ENCODE measurements at regions not wholly inside any gene's neighbourhood (a gene's known extent, or its start where the extent isn't known, plus 50 kb on each side); places are given as distances from the start of the nearest gene placed in this dataset.

DNA sequence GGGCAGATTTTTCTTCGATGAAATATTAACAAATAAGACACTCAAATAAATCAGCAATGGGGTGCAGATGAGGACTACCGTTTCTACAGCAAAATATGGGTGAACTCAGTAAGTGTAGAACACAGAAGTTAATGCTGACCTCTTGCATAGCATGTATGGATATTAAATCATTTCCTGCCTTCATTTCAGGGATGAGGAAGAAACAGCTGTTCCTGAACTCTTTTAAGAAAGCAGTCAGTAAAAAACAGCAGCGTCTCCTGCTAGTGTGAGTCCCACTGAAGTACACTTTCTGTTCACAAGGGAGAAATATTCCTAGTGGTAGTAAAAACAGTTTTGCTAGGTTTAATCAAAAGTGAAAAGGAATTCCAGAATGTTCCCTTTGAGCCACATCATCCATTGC, 379.0 kb downstream of the ZEB2 start:
- TF ChIP-seq, protein P1, sequence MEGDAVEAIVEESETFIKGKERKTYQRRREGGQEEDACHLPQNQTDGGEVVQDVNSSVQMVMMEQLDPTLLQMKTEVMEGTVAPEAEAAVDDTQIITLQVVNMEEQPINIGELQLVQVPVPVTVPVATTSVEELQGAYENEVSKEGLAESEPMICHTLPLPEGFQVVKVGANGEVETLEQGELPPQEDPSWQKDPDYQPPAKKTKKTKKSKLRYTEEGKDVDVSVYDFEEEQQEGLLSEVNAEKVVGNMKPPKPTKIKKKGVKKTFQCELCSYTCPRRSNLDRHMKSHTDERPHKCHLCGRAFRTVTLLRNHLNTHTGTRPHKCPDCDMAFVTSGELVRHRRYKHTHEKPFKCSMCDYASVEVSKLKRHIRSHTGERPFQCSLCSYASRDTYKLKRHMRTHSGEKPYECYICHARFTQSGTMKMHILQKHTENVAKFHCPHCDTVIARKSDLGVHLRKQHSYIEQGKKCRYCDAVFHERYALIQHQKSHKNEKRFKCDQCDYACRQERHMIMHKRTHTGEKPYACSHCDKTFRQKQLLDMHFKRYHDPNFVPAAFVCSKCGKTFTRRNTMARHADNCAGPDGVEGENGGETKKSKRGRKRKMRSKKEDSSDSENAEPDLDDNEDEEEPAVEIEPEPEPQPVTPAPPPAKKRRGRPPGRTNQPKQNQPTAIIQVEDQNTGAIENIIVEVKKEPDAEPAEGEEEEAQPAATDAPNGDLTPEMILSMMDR (IDR thresholded peaks at IDR 0.05 in 8 of 11, conservative IDR thresholded peaks at IDR 0.05 in 3 of 11), result no peak
- no peak for TF ChIP-seq POLR2A (IDR thresholded peaks at IDR 0.05)

Measured in spleen (tissue), 7 donors.